ENCODE measurements at regions not wholly inside any gene's neighbourhood (a gene's known extent, or its start where the extent isn't known, plus 50 kb on each side); places are given as distances from the start of the nearest gene placed in this dataset.

DNA sequence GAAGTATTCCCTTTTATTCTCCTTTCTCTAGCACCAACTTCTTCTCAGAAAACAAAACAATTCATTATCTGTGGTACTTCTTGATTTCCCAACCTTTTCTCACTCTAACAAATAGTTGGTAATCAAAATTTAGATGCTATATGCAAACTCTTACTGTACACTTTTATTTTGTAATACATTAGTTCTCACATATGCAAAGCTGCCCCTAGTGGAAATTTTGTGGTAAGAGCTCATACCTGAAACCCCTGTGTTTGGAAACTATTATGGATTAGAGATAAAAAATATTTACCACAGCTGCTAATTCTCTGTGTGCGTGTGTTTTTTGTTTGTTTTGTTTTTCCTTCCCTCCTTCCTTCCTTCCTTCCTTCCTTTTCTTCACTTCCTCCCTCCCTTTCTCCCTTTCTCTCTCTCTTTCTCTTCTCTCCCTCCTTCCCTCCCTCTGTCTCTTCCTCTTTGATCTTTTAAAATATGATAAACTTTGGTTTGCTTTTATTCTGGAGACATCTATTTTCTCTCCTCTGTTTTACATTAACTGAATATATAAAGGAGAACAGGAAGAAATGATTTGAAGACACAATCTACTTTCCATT is 537.4 kb downstream of the SLITRK6 start:
- H3K36me3 ChIP-seq (ENCODE audit: control insufficient read depth, insufficient read depth, low read length): no peaks in the 10 kb centered on the region
- H3K9me3 ChIP-seq (ENCODE audit: control insufficient read depth, insufficient read depth, low read length): no peaks in the 10 kb centered on the region
- no peaks in the 10 kb centered on the region for H4K20me1 ChIP-seq (ENCODE audit: insufficient read depth, low read length)
- H3K9me1 ChIP-seq (ENCODE audit: insufficient read depth, low read length): no peaks in the 10 kb centered on the region; the same call in 1 of the 2 replicates
- no peak overlapping the region for H3K14ac ChIP-seq (replicated peaks; ENCODE audit: low read depth, low read length)
- H3K4me3 ChIP-seq (ENCODE audit: insufficient read depth, low read depth, low read length): no peak overlapping the region
- H3K27ac ChIP-seq (ENCODE audit: insufficient read depth, low read length): no peak overlapping the region
- H4K5ac ChIP-seq (ENCODE audit: low read depth, low read length): no peak overlapping the region
- CTCF ChIA-PET: interaction anchor here (0.6 to 1.1 kb wide), 4 partner anchors 10 to 76 kb away, joined by 3 to 5 read pairs (median 3); no protein-coding TSS in a partner anchor
- H2AK9ac ChIP-seq (replicated peaks; ENCODE audit: low read depth, low read length, poor library complexity): no peak overlapping the region
- intact Hi-C loops (cut with micrococcal nuclease) (no loop called here), dilution Hi-C loops (cut with HindIII; ENCODE audit: low sequenced_read_pairs, unreplicated experiment) (no loop called here), in situ Hi-C loops (cut with MboI; ENCODE audit: low sequenced_read_pairs) (no loop called here)
- no peak overlapping the region for H2BK15ac ChIP-seq (ENCODE audit: low read depth, low read length)
- no peak overlapping the region for H4K8ac ChIP-seq (ENCODE audit: low read depth in 2 of 2, low read length in 2 of 2)
- no peaks in the 10 kb centered on the region for H3K4me1 ChIP-seq (ENCODE audit: control insufficient read depth, insufficient read depth, low read length)
- ATAC-seq (ENCODE audit: low read depth) (0 out of 2 replicates have a peak, but pooled peaks have one; percentile 40), DNase-seq (peak; percentile 12)
- no peak overlapping the region for H2BK120ac ChIP-seq (ENCODE audit: low read depth, low read length)
- peak; percentile 21; the same call in 1 of the 2 replicates for TF ChIP-seq RAD21 (IDR thresholded peaks at IDR 0.05; ENCODE audit: low read length)
- TF ChIP-seq CEBPB (IDR thresholded peaks at IDR 0.05; ENCODE audit: low read depth, low read length): no peak
- TF ChIP-seq, protein P1, sequence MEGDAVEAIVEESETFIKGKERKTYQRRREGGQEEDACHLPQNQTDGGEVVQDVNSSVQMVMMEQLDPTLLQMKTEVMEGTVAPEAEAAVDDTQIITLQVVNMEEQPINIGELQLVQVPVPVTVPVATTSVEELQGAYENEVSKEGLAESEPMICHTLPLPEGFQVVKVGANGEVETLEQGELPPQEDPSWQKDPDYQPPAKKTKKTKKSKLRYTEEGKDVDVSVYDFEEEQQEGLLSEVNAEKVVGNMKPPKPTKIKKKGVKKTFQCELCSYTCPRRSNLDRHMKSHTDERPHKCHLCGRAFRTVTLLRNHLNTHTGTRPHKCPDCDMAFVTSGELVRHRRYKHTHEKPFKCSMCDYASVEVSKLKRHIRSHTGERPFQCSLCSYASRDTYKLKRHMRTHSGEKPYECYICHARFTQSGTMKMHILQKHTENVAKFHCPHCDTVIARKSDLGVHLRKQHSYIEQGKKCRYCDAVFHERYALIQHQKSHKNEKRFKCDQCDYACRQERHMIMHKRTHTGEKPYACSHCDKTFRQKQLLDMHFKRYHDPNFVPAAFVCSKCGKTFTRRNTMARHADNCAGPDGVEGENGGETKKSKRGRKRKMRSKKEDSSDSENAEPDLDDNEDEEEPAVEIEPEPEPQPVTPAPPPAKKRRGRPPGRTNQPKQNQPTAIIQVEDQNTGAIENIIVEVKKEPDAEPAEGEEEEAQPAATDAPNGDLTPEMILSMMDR (conservative IDR thresholded peaks at IDR 0.05; ENCODE audit: low read depth, low read length): peak; percentile 39
- no peak overlapping the region for H2AFZ ChIP-seq (replicated peaks; ENCODE audit: low read length, poor library complexity)
- no peak overlapping the region for H2AK5ac ChIP-seq (ENCODE audit: low read depth, low read length)
- H3K23ac ChIP-seq (ENCODE audit: low read depth, low read length): no peak overlapping the region
- no peak overlapping the region for H3K4ac ChIP-seq (ENCODE audit: low read depth, low read length)
- no peak overlapping the region for H3K4me2 ChIP-seq (ENCODE audit: low read depth, low read length)
- no peak overlapping the region for H2BK5ac ChIP-seq (ENCODE audit: low read depth, low read length, poor library complexity, severe bottlenecking)
- no peak overlapping the region for H3K56ac ChIP-seq (ENCODE audit: extremely low read depth, insufficient read depth, low read length)
- H3K18ac ChIP-seq (ENCODE audit: low read depth, low read length): no peak overlapping the region
- no TSS peak for BruUV-seq (replicated peaks)
- no peak overlapping the region for H4K91ac ChIP-seq (ENCODE audit: insufficient read depth, low read depth, low read length)
- H3K27me3 ChIP-seq (ENCODE audit: control insufficient read depth, insufficient read depth, low read length): no peaks in the 10 kb centered on the region
- no peaks in the 10 kb centered on the region for H3K79me1 ChIP-seq (ENCODE audit: low read depth in 1 of 2, low read length in 2 of 2)
- no peak overlapping the region for H3K9ac ChIP-seq (ENCODE audit: low read depth, low read length)
- POLR2A ChIA-PET (ENCODE audit: unreplicated experiment): no interaction called here
- no peak overlapping the region for H2BK20ac ChIP-seq (ENCODE audit: low read depth, low read length)
- WGBS, 2 experiments (ENCODE audit: extremely low coverage in 2 of 2, insufficient read length in 1 of 2): no CpG with 5 or more reads among the region's 1 CpG

Data from IMR-90 (cell line).